Astrocyte (in vitro differentiated cells and primary cell): ENCODE measurements at regions not wholly inside any gene's neighbourhood (a gene's known extent, or its start where the extent isn't known, plus 50 kb on each side); places are given as distances from the start of the nearest gene placed in this dataset.

Source experiments
- CTCF ChIP-seq: IDR thresholded peaks from 2 replicates; pipeline ENCODE4 v1.5.1; 2011; ENCODE audit warnings: low read depth, mild to moderate bottlenecking, inconsistent platforms, low read length, moderate library complexity; ENCODE audit not compliant: insufficient read depth
- EZH2 ChIP-seq: IDR thresholded peaks from 2 replicates; pipeline ENCODE4 v1.6.1; 2012; ENCODE audit warnings: mild to moderate bottlenecking, low read length, inconsistent platforms; ENCODE audit not compliant: insufficient read depth

- TF ChIP-seq EZH2, result no peak
- TF ChIP-seq CTCF, result no peak
Observed at GRCh38 chr1:98176936-98177335, 256.1 kb upstream of the DPYD start.
